CD8-positive, alpha-beta memory T cell (primary cell): ENCODE measurements at regions not wholly inside any gene's neighbourhood (a gene's known extent, or its start where the extent isn't known, plus 50 kb on each side); places are given as distances from the start of the nearest gene placed in this dataset.

ENCODE experiments used
- CTCF ChIA-PET: fragments of 350-600 bp; sonication (Branson Sonifier 250); formaldehyde crosslinking; loops from one replicate; lab custom pipeline; 2021; ENCODE audit warnings: antibody characterized with exemption; lab: Charles Lee
- POLR2A ChIA-PET: fragments of 350-600 bp; sonication (Branson Sonifier 250); formaldehyde crosslinking; loops from one replicate; lab custom pipeline; 2021; ENCODE audit warnings: antibody characterized with exemption; lab: Charles Lee
- DNase-seq, 5 donors: peaks; one replicate each; pipeline versions ENCODE4 v3.0.0 to v3.0.0-alpha.2; 2020 to 2022; ENCODE audit warnings: mixed read lengths in 1 of 5
- H3K27ac ChIP-seq: one replicate; pipeline ENCODE4 v1.7.0; 2013; ENCODE audit warnings: low read depth, mild to moderate bottlenecking, low read length, moderate library complexity
- H3K27me3 ChIP-seq: 2 replicates; pipeline ENCODE4 v1.7.0; 2013; ENCODE audit warnings: low read length, mild to moderate bottlenecking; ENCODE audit not compliant: insufficient read depth, poor library complexity, severe bottlenecking
- H3K36me3 ChIP-seq: 2 replicates; pipeline ENCODE4 v1.7.0; 2013; ENCODE audit warnings: mild to moderate bottlenecking, low read length, moderate library complexity; ENCODE audit not compliant: insufficient read depth
- H3K4me1 ChIP-seq: 2 replicates; pipeline ENCODE4 v1.7.0; 2013; ENCODE audit warnings: mild to moderate bottlenecking, low read length, moderate library complexity; ENCODE audit not compliant: insufficient read depth
- H3K4me3 ChIP-seq: 2 replicates; pipeline ENCODE4 v1.7.0; 2013; ENCODE audit warnings: mild to moderate bottlenecking, low read length
- H3K9me3 ChIP-seq: 2 replicates; pipeline ENCODE4 v1.7.0; 2013; ENCODE audit warnings: mild to moderate bottlenecking, low read length
- H3K27ac Mint-ChIP-seq, 8 donors: one replicate each; pipeline ENCODE4 v1.8.0; 2020 to 2021; ENCODE audit warnings: mixed read lengths in 8 of 8, mild to moderate bottlenecking in 6 of 8, inconsistent platforms in 3 of 8, moderate library complexity in 3 of 8
- H3K27me3 Mint-ChIP-seq, 2 donors: one replicate each; pipeline ENCODE4 v1.8.0; 2020 to 2021; ENCODE audit warnings: mixed read lengths in 2 of 2, mild to moderate bottlenecking in 1 of 2, moderate library complexity in 1 of 2
- H3K36me3 Mint-ChIP-seq, 3 donors: one replicate each; pipeline ENCODE4 v1.8.0; 2020 to 2021; ENCODE audit warnings: mixed read lengths in 3 of 3, inconsistent platforms in 1 of 3, mild to moderate bottlenecking in 1 of 3
- H3K4me1 Mint-ChIP-seq, 3 donors: one replicate each; pipeline ENCODE4 v1.8.0; 2020 to 2021; ENCODE audit warnings: mixed read lengths in 3 of 3, inconsistent platforms in 1 of 3, mild to moderate bottlenecking in 1 of 3
- H3K4me3 Mint-ChIP-seq, 7 donors: one replicate each; pipeline ENCODE4 v1.8.0; 2020 to 2021; ENCODE audit warnings: mixed read lengths in 7 of 7, mild to moderate bottlenecking in 6 of 7, moderate library complexity in 4 of 7, inconsistent platforms in 2 of 7
- H3K9me3 Mint-ChIP-seq, 5 donors: one replicate each; pipeline ENCODE4 v1.8.0; 2020 to 2022; ENCODE audit warnings: mixed read lengths in 5 of 5, mild to moderate bottlenecking in 3 of 5, moderate library complexity in 2 of 5, inconsistent platforms in 1 of 5

DNA sequence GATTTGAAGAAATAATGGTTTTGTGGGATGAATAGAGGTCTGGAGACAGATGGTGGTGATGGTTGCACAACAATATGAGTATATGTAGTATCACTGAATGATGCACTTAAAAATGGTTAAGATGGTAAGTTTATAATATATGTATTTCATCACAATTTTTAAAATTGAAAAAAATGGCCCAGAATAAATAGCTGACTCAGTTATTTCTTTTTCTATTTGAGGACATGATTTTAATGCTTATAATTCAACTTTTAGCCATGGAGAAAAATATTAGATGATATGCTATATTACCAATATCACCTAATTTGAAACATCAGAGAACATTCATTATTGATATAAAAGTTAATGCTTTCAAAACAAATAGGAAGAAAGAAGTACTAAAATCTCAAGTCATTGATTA is 339.8 kb upstream of the LINC00305 start:
- Histone ChIP-seq H3K4me1 (no peaks in the 10 kb centered on the region), H3K27me3 (no peaks in the 10 kb centered on the region), H3K9me3 (no peaks in the 10 kb centered on the region), H3K4me3 (no peak overlapping the region), H3K36me3 (no peaks in the 10 kb centered on the region), H3K27ac (no peak overlapping the region)
- POLR2A ChIA-PET = no interaction called here
- Mint-ChIP-seq H3K4me1 (no peaks in the 10 kb centered on the region), H3K36me3 (no peaks in the 10 kb centered on the region), H3K27me3 (no peaks in the 10 kb centered on the region), H3K9me3 (peaks cover 0 to 17% (median 2%) of the 10 kb centered on the region in 5 donors), H3K4me3 (no peak overlapping the region), H3K27ac (no peak overlapping the region)
- CTCF ChIA-PET = no interaction called here
- DNase-seq = no peak

DNA sequence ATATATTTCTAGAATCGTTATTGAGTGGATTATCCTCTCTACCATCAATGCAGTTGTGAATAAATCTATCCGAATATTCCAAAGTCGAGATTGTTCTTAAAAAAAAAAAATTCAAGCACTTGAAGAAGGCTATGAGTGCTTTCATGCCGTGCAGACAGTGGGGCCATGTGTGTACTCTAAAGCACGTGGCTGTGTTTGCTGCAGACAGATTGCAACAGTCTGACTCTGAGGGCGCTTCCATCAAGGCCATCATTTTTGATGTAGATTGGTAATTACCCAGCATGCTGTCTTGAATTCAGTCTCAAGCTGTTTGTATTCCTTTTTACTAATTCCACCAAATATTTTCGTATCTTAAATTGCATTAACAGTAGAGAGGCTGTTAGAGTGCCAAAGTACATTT is 325.9 kb upstream of the LINC00305 start:
- ChIA-PET POLR2A (no interaction called here), CTCF (no interaction called here)
- Mint-ChIP-seq H3K9me3 (peaks cover 0 to 18% (median 4%) of the 10 kb centered on the region in 5 donors), H3K27me3 (no peaks in the 10 kb centered on the region), H3K36me3 (no peaks in the 10 kb centered on the region), H3K27ac (no peak overlapping the region), H3K4me3 (no peak overlapping the region), H3K4me1 (no peaks in the 10 kb centered on the region)
- Histone ChIP-seq H3K4me1 (no peaks in the 10 kb centered on the region), H3K36me3 (no peaks in the 10 kb centered on the region), H3K4me3 (no peak overlapping the region), H3K9me3 (no peaks in the 10 kb centered on the region), H3K27me3 (no peaks in the 10 kb centered on the region), H3K27ac (no peak overlapping the region)
- no peak for DNase-seq

DNA sequence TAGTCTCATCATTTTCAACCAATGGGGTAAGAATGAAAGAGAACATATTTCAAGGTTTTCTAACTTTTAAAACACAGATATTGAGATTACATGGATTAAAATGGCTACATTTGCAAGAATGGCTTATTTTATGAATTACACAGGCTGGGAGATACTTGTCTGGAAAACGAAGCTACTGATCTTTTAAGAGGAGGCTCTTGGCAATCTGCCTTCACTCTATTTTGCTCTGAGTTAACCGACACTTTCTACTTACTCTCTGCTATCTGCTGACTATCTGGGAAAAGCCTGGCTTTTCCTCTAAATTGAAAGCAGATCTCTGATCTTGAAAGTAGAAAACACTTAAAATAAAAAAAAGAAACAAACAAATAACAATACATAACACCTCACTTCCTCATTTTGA is 325.4 kb upstream of the LINC00305 start:
- Mint-ChIP-seq H3K4me1 (no peaks in the 10 kb centered on the region), H3K27me3 (no peaks in the 10 kb centered on the region), H3K4me3 (no peak overlapping the region), H3K27ac (no peak overlapping the region), H3K36me3 (no peaks in the 10 kb centered on the region), H3K9me3 (peaks cover 0 to 18% (median 4%) of the 10 kb centered on the region in 5 donors)
- Histone ChIP-seq H3K4me3 (no peak overlapping the region), H3K9me3 (no peaks in the 10 kb centered on the region), H3K4me1 (no peaks in the 10 kb centered on the region), H3K27ac (no peak overlapping the region), H3K36me3 (no peaks in the 10 kb centered on the region), H3K27me3 (no peaks in the 10 kb centered on the region)
- DNase-seq = no peak
- ChIA-PET CTCF (no interaction called here), POLR2A (no interaction called here)

DNA sequence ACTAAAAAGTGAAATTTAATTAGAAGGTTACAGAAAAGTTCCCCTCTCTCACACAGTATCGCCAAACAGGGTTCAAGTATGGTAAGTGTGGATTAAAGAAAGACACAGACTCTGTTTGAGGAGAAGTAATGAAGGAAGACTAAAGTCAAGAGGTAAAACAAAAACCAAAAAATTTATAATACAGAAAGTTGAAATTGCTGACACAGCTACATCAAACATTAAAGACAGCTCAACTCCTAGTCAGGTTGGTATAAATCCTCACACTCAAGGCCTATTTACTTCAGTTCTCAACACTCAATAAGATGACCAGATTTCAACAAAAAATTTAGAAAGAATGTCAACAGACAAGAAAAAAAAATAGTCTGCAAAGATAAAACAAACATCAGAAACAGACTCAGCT is 300.5 kb upstream of the LINC00305 start:
- H3K9me3 Mint-ChIP-seq = peaks cover 0 to 21% (median 4%) of the 10 kb centered on the region in 5 donors
- H3K4me1 Mint-ChIP-seq = no peaks in the 10 kb centered on the region
- Histone ChIP-seq H3K27me3 (no peaks in the 10 kb centered on the region), H3K4me1 (no peaks in the 10 kb centered on the region), H3K9me3 (no peaks in the 10 kb centered on the region), H3K36me3 (no peaks in the 10 kb centered on the region), H3K4me3 (no peak overlapping the region), H3K27ac (no peak overlapping the region)
- no peak for DNase-seq
- no peak overlapping the region for H3K4me3 Mint-ChIP-seq
- POLR2A ChIA-PET = no interaction called here
- H3K27me3 Mint-ChIP-seq = no peaks in the 10 kb centered on the region
- H3K36me3 Mint-ChIP-seq = no peaks in the 10 kb centered on the region
- no peak overlapping the region for H3K27ac Mint-ChIP-seq
- CTCF ChIA-PET = no interaction called here

DNA sequence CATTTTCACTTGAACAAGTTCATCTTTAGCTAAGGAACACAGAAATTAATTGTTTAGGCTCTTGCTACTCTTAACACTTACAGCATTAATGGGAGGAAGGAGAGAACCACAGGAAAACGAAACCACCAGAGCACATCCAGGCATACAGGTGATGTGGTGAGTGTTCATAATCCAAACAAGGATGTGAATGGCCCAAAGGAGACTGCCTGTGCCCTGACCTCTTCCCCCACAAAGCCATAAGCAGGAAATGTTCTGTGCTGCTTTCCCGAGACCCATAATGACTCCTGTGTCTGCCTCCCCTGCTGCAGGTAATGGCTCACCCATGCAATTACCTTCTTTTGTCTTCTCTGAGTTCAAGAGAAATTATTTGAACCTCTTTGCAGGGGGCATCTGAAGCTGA is 295.9 kb upstream of the LINC00305 start:
- H3K27ac ChIP-seq = no peak overlapping the region
- Mint-ChIP-seq H3K36me3 (no peaks in the 10 kb centered on the region), H3K27ac (no peak overlapping the region), H3K27me3 (peaks cover 0 to 2% of the 10 kb centered on the region in 2 donors), H3K4me1 (no peaks in the 10 kb centered on the region), H3K4me3 (no peak overlapping the region), H3K9me3 (peaks cover 8 to 30% (median 13%) of the 10 kb centered on the region in 5 donors)
- H3K36me3 ChIP-seq = no peaks in the 10 kb centered on the region
- H3K4me3 ChIP-seq = no peak overlapping the region
- no peaks in the 10 kb centered on the region for H3K4me1 ChIP-seq
- DNase-seq = no peak
- ChIA-PET POLR2A (no interaction called here), CTCF (no interaction called here)
- no peaks in the 10 kb centered on the region for H3K27me3 ChIP-seq
- H3K9me3 ChIP-seq = no peaks in the 10 kb centered on the region

DNA sequence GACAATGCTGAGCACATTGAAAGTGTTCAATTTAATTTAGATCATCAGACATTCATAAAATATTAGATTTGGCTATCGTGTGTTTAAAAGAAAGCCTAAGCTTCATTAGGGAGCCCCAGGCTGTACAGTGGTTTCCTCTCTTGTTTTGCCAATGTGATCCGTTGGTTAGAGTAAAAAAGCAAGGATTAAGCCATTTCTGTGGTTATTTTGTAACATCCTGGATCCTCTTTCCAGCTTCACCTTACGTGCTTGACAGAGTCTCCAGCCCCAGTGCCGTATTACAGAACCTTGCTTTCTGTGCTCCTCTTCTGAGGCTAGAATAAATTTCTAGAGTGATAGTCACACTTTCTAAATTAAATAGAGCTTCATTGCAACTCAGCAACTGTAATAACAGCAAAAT is 289.3 kb upstream of the LINC00305 start:
- CTCF ChIA-PET = interaction anchor here (0.6 kb wide), 1 partner anchor 18 kb away, joined by 3 read pairs; no protein-coding TSS in a partner anchor
- no peaks in the 10 kb centered on the region for H3K4me1 Mint-ChIP-seq
- POLR2A ChIA-PET = no interaction called here
- no peaks in the 10 kb centered on the region for H3K27me3 ChIP-seq
- no peaks in the 10 kb centered on the region for H3K36me3 ChIP-seq
- H3K36me3 Mint-ChIP-seq = no peaks in the 10 kb centered on the region
- no peaks in the 10 kb centered on the region for H3K4me1 ChIP-seq
- H3K9me3 ChIP-seq = no peaks in the 10 kb centered on the region
- peaks cover 0 to 2% of the 10 kb centered on the region in 2 donors for H3K27me3 Mint-ChIP-seq
- H3K27ac ChIP-seq = no peak overlapping the region
- no peak overlapping the region for H3K4me3 ChIP-seq
- DNase-seq = no peak
- H3K27ac Mint-ChIP-seq = no peak overlapping the region
- peaks cover 19 to 36% (median 20%) of the 10 kb centered on the region in 5 donors for H3K9me3 Mint-ChIP-seq
- no peak overlapping the region for H3K4me3 Mint-ChIP-seq

DNA sequence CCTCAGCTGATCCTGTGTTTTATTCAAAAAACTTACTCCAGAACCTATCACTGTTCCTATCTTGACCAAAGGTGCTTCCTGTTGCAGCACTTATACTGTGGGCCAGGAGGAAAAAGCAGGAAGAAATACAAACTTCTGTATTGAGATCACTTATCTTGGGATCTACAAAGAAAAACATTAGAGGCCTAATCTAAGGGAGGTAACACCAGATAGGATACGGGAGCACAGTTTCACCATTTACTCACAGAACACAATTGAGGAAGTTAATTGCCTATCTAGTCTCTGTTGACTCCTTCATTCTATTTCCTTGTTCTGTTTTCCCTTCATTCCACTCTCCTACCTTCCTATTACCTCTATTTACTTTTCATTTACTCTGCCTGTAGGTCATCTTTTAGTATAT is 287.2 kb upstream of the LINC00305 start:
- POLR2A ChIA-PET = no interaction called here
- Mint-ChIP-seq H3K9me3 (peaks cover 13 to 42% (median 23%) of the 10 kb centered on the region in 5 donors), H3K27ac (no peak overlapping the region), H3K36me3 (no peaks in the 10 kb centered on the region), H3K4me1 (no peaks in the 10 kb centered on the region), H3K4me3 (no peak overlapping the region), H3K27me3 (peaks cover 0 to 2% of the 10 kb centered on the region in 2 donors)
- DNase-seq = no peak
- no peaks in the 10 kb centered on the region for H3K9me3 ChIP-seq
- H3K36me3 ChIP-seq = no peaks in the 10 kb centered on the region
- CTCF ChIA-PET = no interaction called here
- no peaks in the 10 kb centered on the region for H3K27me3 ChIP-seq
- H3K4me1 ChIP-seq = no peaks in the 10 kb centered on the region
- H3K4me3 ChIP-seq = no peak overlapping the region
- no peak overlapping the region for H3K27ac ChIP-seq

DNA sequence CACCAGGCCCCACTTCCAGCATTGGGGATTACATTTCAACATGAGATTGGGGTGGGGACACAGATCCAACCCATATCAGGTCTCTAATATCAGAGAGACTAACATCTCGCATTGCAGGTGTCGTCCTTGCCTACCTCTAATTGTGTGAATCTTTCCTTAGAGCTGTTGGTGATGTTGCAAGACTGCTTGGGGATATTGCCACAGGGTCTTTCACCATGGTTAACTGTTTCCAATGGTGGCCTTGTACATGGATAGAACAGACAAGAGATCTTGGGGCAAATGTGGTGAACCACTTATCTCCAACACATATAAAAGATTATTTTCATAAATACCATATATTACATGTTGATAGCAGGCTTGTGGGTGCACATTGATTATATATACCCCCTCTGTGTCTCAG is 270.3 kb upstream of the LINC00305 start:
- POLR2A ChIA-PET = no interaction called here

GRCh38 chr18:64416990-64417389 is 268.1 kb upstream of the LINC00305 start:
- ChIA-PET POLR2A (no interaction called here), CTCF (no interaction called here)
- Histone ChIP-seq H3K4me3 (no peak overlapping the region), H3K36me3 (no peaks in the 10 kb centered on the region), H3K27ac (no peak overlapping the region), H3K4me1 (no peaks in the 10 kb centered on the region), H3K27me3 (no peaks in the 10 kb centered on the region), H3K9me3 (no peaks in the 10 kb centered on the region)
- no peaks in the 10 kb centered on the region for H3K36me3 Mint-ChIP-seq
- no peaks in the 10 kb centered on the region for H3K27me3 Mint-ChIP-seq
- H3K27ac Mint-ChIP-seq = no peak overlapping the region
- H3K4me3 Mint-ChIP-seq = no peak overlapping the region
- H3K4me1 Mint-ChIP-seq = no peaks in the 10 kb centered on the region
- DNase-seq = no peak
- H3K9me3 Mint-ChIP-seq = peaks cover 0 to 18% (median 5%) of the 10 kb centered on the region in 5 donors

More for the DNA sequence above, 270.3 kb upstream of the LINC00305 start:
- Mint-ChIP-seq H3K9me3 (peaks cover 0 to 10% (median 6%) of the 10 kb centered on the region in 5 donors), H3K4me3 (no peak overlapping the region), H3K4me1 (no peaks in the 10 kb centered on the region), H3K27me3 (no peaks in the 10 kb centered on the region), H3K36me3 (no peaks in the 10 kb centered on the region), H3K27ac (no peak overlapping the region)
- CTCF ChIA-PET = no interaction called here
- Histone ChIP-seq H3K27ac (no peak overlapping the region), H3K36me3 (no peaks in the 10 kb centered on the region), H3K4me1 (no peaks in the 10 kb centered on the region), H3K27me3 (no peaks in the 10 kb centered on the region), H3K4me3 (no peak overlapping the region), H3K9me3 (no peaks in the 10 kb centered on the region)
- DNase-seq = no peak
